CD4-positive, alpha-beta T cell treated with Interleukin-6 for 4 hours (primary cell): ENCODE measurements at regions not wholly inside any gene's neighbourhood (a gene's known extent, or its start where the extent isn't known, plus 50 kb on each side); places are given as distances from the start of the nearest gene placed in this dataset.
A peak's percentile ranks its signal among the peaks of the same experiment; 100 is the strongest.

ENCODE experiments used
- DNase-seq: peaks from one replicate; pipeline ENCODE4 v3.0.0-alpha.2; 2020; ENCODE audit warnings: mixed read lengths

GRCh38 chr17:73936908-73937627 is 266.4 kb upstream of the RPL38 start:
- DNase-seq, result no peak

- no peak for DNase-seq
Measured at GRCh38 chr17:73938706-73939105, 264.8 kb upstream of the RPL38 start.

- DNase-seq, result no peak
Measured at GRCh38 chr17:73939806-73940205, 263.7 kb upstream of the RPL38 start.

- DNase-seq, result no peak
Measured at GRCh38 chr17:73940511-73940910, 263.0 kb upstream of the RPL38 start.

GRCh38 chr17:73941919-73942530 is 261.5 kb upstream of the RPL38 start:
- no peak for DNase-seq

GRCh38 chr17:73942703-73943415 is 260.6 kb upstream of the RPL38 start:
- no peak for DNase-seq

GRCh38 chr17:73943416-73944110 is 259.9 kb upstream of the RPL38 start:
- DNase-seq, result no peak

GRCh38 chr17:73944366-73944765 is 259.1 kb upstream of the RPL38 start:
- DNase-seq, result no peak

GRCh38 chr17:73947281-73947965 is 256.1 kb upstream of the RPL38 start:
- DNase-seq, result no peak

GRCh38 chr17:73947966-73948355 is 255.5 kb upstream of the RPL38 start:
- no peak for DNase-seq

- no peak for DNase-seq
Measured at GRCh38 chr17:73949903-73950592, 253.4 kb upstream of the RPL38 start.

GRCh38 chr17:73950593-73950914 is 252.9 kb upstream of the RPL38 start:
- DNase-seq, result no peak

- DNase-seq, result no peak
Measured at GRCh38 chr17:73952082-73952479, 251.4 kb upstream of the RPL38 start.

- DNase-seq, result peak; percentile 46
Measured at GRCh38 chr17:73952480-73953205, 250.8 kb upstream of the RPL38 start.

- DNase-seq, result no peak
Measured at GRCh38 chr17:73953206-73954033, 250.1 kb upstream of the RPL38 start.

- DNase-seq, result no peak
Measured at GRCh38 chr17:73954951-73955350, 248.5 kb upstream of the RPL38 start.

- DNase-seq, result no peak
Measured at GRCh38 chr17:73955616-73956015, 247.9 kb upstream of the RPL38 start.

GRCh38 chr17:73956169-73956568 is 247.3 kb upstream of the RPL38 start:
- no peak for DNase-seq

- DNase-seq, result peak; percentile 65
Measured at GRCh38 chr17:73956595-73957465, 246.6 kb upstream of the RPL38 start.

GRCh38 chr17:73957564-73957963 is 245.9 kb upstream of the RPL38 start:
- no peak for DNase-seq
